ENCODE measurements at regions not wholly inside any gene's neighbourhood (a gene's known extent, or its start where the extent isn't known, plus 50 kb on each side); places are given as distances from the start of the nearest gene placed in this dataset.

- no peak overlapping the region for H2AFZ ChIP-seq (ENCODE audit: low read depth, low read length)
- no peaks in the 10 kb centered on the region for H3K36me3 ChIP-seq (replicated peaks; ENCODE audit: low read depth, low read length)
- no peaks in the 10 kb centered on the region for H3K27me3 ChIP-seq (ENCODE audit: low read depth, low read length)
- no peak overlapping the region for H3K4me2 ChIP-seq (ENCODE audit: low read length)
- H4K20me1 ChIP-seq (ENCODE audit: insufficient read depth, low read length): no peaks in the 10 kb centered on the region
- TF ChIP-seq EZH2phosphoT487 (IDR thresholded peaks at IDR 0.05; ENCODE audit: low read depth) (no peak), CTCF (IDR thresholded peaks at IDR 0.05; ENCODE audit: low read depth, low read length) (no peak)
- no peak overlapping the region for H3K27ac ChIP-seq (ENCODE audit: low read length)
- no peak overlapping the region for H3K9ac ChIP-seq (ENCODE audit: low read length)
- H3K9me3 ChIP-seq (ENCODE audit: insufficient read depth, low read length): no peaks in the 10 kb centered on the region
- no peak overlapping the region for H3K4me3 ChIP-seq (ENCODE audit: low read length)
- no peaks in the 10 kb centered on the region for H3K4me1 ChIP-seq (ENCODE audit: low read length)
- no peaks in the 10 kb centered on the region for H3K79me2 ChIP-seq (ENCODE audit: low read length)
These were observed 83.0 kb downstream of the TENT5A start for GRCh38 chr6:81669445-81669844.

GRCh38 chr6:81668615-81669047 lies 83.8 kb downstream of the TENT5A start:
- Histone ChIP-seq H3K4me1 (ENCODE audit: low read length) (no peaks in the 10 kb centered on the region), H2AFZ (ENCODE audit: low read depth, low read length) (no peak overlapping the region), H3K27me3 (ENCODE audit: low read depth, low read length) (no peaks in the 10 kb centered on the region), H3K9ac (ENCODE audit: low read length) (no peak overlapping the region), H3K27ac (ENCODE audit: low read length) (no peak overlapping the region), H3K9me3 (ENCODE audit: insufficient read depth, low read length) (no peaks in the 10 kb centered on the region), H3K79me2 (ENCODE audit: low read length) (no peaks in the 10 kb centered on the region), H3K4me3 (ENCODE audit: low read length) (no peak overlapping the region), H4K20me1 (ENCODE audit: insufficient read depth, low read length) (no peaks in the 10 kb centered on the region), H3K36me3 (replicated peaks; ENCODE audit: low read depth, low read length) (no peaks in the 10 kb centered on the region), H3K4me2 (ENCODE audit: low read length) (no peak overlapping the region)
- TF ChIP-seq CTCF (IDR thresholded peaks at IDR 0.05; ENCODE audit: low read depth, low read length): no peak
- TF ChIP-seq EZH2phosphoT487 (IDR thresholded peaks at IDR 0.05; ENCODE audit: low read depth): no peak

- no peak overlapping the region for H2AFZ ChIP-seq (ENCODE audit: low read depth, low read length)
- H3K4me3 ChIP-seq (ENCODE audit: low read length): no peak overlapping the region
- no peaks in the 10 kb centered on the region for H3K4me1 ChIP-seq (ENCODE audit: low read length)
- H3K27ac ChIP-seq (ENCODE audit: low read length): no peak overlapping the region
- no peaks in the 10 kb centered on the region for H3K79me2 ChIP-seq (ENCODE audit: low read length)
- no peaks in the 10 kb centered on the region for H4K20me1 ChIP-seq (ENCODE audit: insufficient read depth, low read length)
- no peaks in the 10 kb centered on the region for H3K27me3 ChIP-seq (ENCODE audit: low read depth, low read length)
- no peak for TF ChIP-seq EZH2phosphoT487 (IDR thresholded peaks at IDR 0.05; ENCODE audit: low read depth)
- no peak for TF ChIP-seq CTCF (IDR thresholded peaks at IDR 0.05; ENCODE audit: low read depth, low read length)
- no peaks in the 10 kb centered on the region for H3K9me3 ChIP-seq (ENCODE audit: insufficient read depth, low read length)
- H3K36me3 ChIP-seq (replicated peaks; ENCODE audit: low read depth, low read length): no peaks in the 10 kb centered on the region
- H3K4me2 ChIP-seq (ENCODE audit: low read length): no peak overlapping the region
- no peak overlapping the region for H3K9ac ChIP-seq (ENCODE audit: low read length)
These were observed 86.0 kb downstream of the TENT5A start for GRCh38 chr6:81666481-81666880.

GRCh38 chr6:81656231-81656630 lies 96.2 kb downstream of the TENT5A start:
- Histone ChIP-seq H3K27me3 (ENCODE audit: low read depth, low read length) (no peaks in the 10 kb centered on the region), H3K4me3 (ENCODE audit: low read length) (no peak overlapping the region), H2AFZ (ENCODE audit: low read depth, low read length) (no peak overlapping the region), H3K4me2 (ENCODE audit: low read length) (no peak overlapping the region), H3K27ac (ENCODE audit: low read length) (no peak overlapping the region), H3K79me2 (ENCODE audit: low read length) (no peaks in the 10 kb centered on the region), H3K9me3 (ENCODE audit: insufficient read depth, low read length) (no peaks in the 10 kb centered on the region), H4K20me1 (ENCODE audit: insufficient read depth, low read length) (no peaks in the 10 kb centered on the region), H3K36me3 (replicated peaks; ENCODE audit: low read depth, low read length) (no peaks in the 10 kb centered on the region), H3K4me1 (ENCODE audit: low read length) (no peaks in the 10 kb centered on the region), H3K9ac (ENCODE audit: low read length) (no peak overlapping the region)
- TF ChIP-seq EZH2phosphoT487 (IDR thresholded peaks at IDR 0.05; ENCODE audit: low read depth) (no peak), CTCF (IDR thresholded peaks at IDR 0.05; ENCODE audit: low read depth, low read length) (no peak)
